ENCODE measurements at regions not wholly inside any gene's neighbourhood (a gene's known extent, or its start where the extent isn't known, plus 50 kb on each side); places are given as distances from the start of the nearest gene placed in this dataset.
A peak's percentile ranks its signal among the peaks of the same experiment; 100 is the strongest.

DNA sequence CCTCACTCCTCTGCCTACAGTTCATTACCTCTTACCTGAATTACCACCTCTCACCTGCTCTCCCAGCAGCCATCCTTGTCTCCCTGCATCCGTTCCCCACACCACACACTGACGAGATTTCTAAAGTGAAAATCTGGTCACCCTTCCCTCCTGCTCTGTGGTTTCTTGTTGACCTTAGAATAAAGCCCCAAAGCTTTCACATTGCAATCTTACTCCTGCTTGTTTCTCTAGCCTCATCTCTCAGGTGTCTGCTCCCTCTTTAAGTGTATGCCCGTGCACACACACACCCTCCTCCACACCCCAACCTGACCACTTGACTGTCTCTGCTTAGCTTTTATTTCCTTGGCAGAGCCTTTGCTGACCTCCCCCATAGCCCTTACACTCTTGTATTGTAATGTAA lies 122.0 kb upstream of the SKOR2 start:
- 56% methylated on average over 2 of the region's 3 CpGs; no CpG with 5 or more reads in 1 of the 2 experiments for WGBS, 2 experiments (ENCODE audit: extremely low coverage in 2 of 2, insufficient read length in 1 of 2)
- H3K4me1 ChIP-seq (ENCODE audit: control insufficient read depth, insufficient read depth, low read length) = no peaks in the 10 kb centered on the region
- peaks cover 6% of the 10 kb centered on the region; the same call in 1 of the 2 replicates for H3K9me3 ChIP-seq (ENCODE audit: control insufficient read depth, insufficient read depth, low read length)
- no peak overlapping the region for H2AK5ac ChIP-seq (ENCODE audit: low read depth, low read length)
- DNase-seq = no peak
- H2AK9ac ChIP-seq (replicated peaks; ENCODE audit: low read depth, low read length, poor library complexity) = peak overlapping the region; percentile 55
- no peak overlapping the region for H3K14ac ChIP-seq (replicated peaks; ENCODE audit: low read depth, low read length)
- dilution Hi-C loops (cut with HindIII; ENCODE audit: low sequenced_read_pairs, unreplicated experiment) = no loop called here
- ChIA-PET CTCF (no interaction called here), POLR2A (ENCODE audit: unreplicated experiment) (no interaction called here)
- intact Hi-C loops (cut with micrococcal nuclease) = no loop called here
- H3K4ac ChIP-seq (ENCODE audit: low read depth, low read length) = no peak overlapping the region
- no peak overlapping the region for H2BK120ac ChIP-seq (ENCODE audit: low read depth, low read length)
- TF ChIP-seq RAD21 (IDR thresholded peaks at IDR 0.05; ENCODE audit: low read length) (no peak), MAFK (IDR thresholded peaks at IDR 0.05; ENCODE audit: low read depth, low read length) (no peak), CHD1 (IDR thresholded peaks at IDR 0.05; ENCODE audit: low read depth, low read length) (no peak), FOS (IDR thresholded peaks at IDR 0.05; ENCODE audit: low read depth, low read length) (no peak), SMC3 (IDR thresholded peaks at IDR 0.05; ENCODE audit: low read depth, low read length) (no peak), POLR2A (IDR thresholded peaks at IDR 0.05; ENCODE audit: low read depth, low read length) (no peak), RCOR1 (IDR thresholded peaks at IDR 0.05; ENCODE audit: insufficient replicate concordance, low read length) (no peak), MXI1 (IDR thresholded peaks at IDR 0.05; ENCODE audit: borderline replicate concordance, low read depth, low read length) (no peak), RFX5 (IDR thresholded peaks at IDR 0.05; ENCODE audit: low read depth, low read length) (no peak)
- TF ChIP-seq, protein P1, sequence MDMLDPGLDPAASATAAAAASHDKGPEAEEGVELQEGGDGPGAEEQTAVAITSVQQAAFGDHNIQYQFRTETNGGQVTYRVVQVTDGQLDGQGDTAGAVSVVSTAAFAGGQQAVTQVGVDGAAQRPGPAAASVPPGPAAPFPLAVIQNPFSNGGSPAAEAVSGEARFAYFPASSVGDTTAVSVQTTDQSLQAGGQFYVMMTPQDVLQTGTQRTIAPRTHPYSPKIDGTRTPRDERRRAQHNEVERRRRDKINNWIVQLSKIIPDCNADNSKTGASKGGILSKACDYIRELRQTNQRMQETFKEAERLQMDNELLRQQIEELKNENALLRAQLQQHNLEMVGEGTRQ (IDR thresholded peaks at IDR 0.05; ENCODE audit: low read depth, low read length) = no peak
- TF ChIP-seq, protein P2, sequence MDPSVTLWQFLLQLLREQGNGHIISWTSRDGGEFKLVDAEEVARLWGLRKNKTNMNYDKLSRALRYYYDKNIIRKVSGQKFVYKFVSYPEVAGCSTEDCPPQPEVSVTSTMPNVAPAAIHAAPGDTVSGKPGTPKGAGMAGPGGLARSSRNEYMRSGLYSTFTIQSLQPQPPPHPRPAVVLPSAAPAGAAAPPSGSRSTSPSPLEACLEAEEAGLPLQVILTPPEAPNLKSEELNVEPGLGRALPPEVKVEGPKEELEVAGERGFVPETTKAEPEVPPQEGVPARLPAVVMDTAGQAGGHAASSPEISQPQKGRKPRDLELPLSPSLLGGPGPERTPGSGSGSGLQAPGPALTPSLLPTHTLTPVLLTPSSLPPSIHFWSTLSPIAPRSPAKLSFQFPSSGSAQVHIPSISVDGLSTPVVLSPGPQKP (IDR thresholded peaks at IDR 0.05; ENCODE audit: borderline replicate concordance, low read depth, low read length) = no peak
- BruUV-seq (replicated peaks) = no TSS peak
- H3K56ac ChIP-seq (ENCODE audit: extremely low read depth, insufficient read depth, low read length) = no peak overlapping the region
- no peak overlapping the region for H4K91ac ChIP-seq (ENCODE audit: insufficient read depth, low read depth, low read length)
- H2BK5ac ChIP-seq (ENCODE audit: low read depth, low read length, poor library complexity, severe bottlenecking) = no peak overlapping the region
- H2AFZ ChIP-seq (replicated peaks; ENCODE audit: low read length, poor library complexity) = no peak overlapping the region
- H3K27me3 ChIP-seq (ENCODE audit: control insufficient read depth, insufficient read depth, low read length) = no peaks in the 10 kb centered on the region
- H3K23ac ChIP-seq (ENCODE audit: low read depth, low read length) = no peak overlapping the region
- H3K4me2 ChIP-seq (ENCODE audit: low read depth, low read length) = no peak overlapping the region
- no peak for ATAC-seq (ENCODE audit: low read depth)
- no peaks in the 10 kb centered on the region for H3K79me1 ChIP-seq (ENCODE audit: low read depth in 1 of 2, low read length in 2 of 2)
- H3K9me1 ChIP-seq (ENCODE audit: insufficient read depth, low read length) = no peaks in the 10 kb centered on the region
- no peak overlapping the region for H3K9ac ChIP-seq (ENCODE audit: low read depth, low read length)
- no peak overlapping the region for H2BK20ac ChIP-seq (ENCODE audit: low read depth, low read length)
- no peaks in the 10 kb centered on the region for H4K20me1 ChIP-seq (ENCODE audit: insufficient read depth, low read length)
- H4K5ac ChIP-seq (ENCODE audit: low read depth, low read length) = no peak overlapping the region
- in situ Hi-C loops (cut with MboI; ENCODE audit: low sequenced_read_pairs) = no loop called here
- no peaks in the 10 kb centered on the region for H3K36me3 ChIP-seq (ENCODE audit: control insufficient read depth, insufficient read depth, low read length)
- no peak overlapping the region for H3K27ac ChIP-seq (ENCODE audit: insufficient read depth, low read length)
- H3K18ac ChIP-seq (ENCODE audit: low read depth, low read length) = no peak overlapping the region
- H2BK15ac ChIP-seq (ENCODE audit: low read depth, low read length) = no peak overlapping the region
- no peak overlapping the region for H3K4me3 ChIP-seq (ENCODE audit: insufficient read depth, low read depth, low read length)
- H4K8ac ChIP-seq (ENCODE audit: low read depth in 2 of 2, low read length in 2 of 2) = no peak overlapping the region
